ENCODE measurements at regions not wholly inside any gene's neighbourhood (a gene's known extent, or its start where the extent isn't known, plus 50 kb on each side); places are given as distances from the start of the nearest gene placed in this dataset.
"Not testable (repeated sequence)": the region's sequence is repeated elsewhere in the genome, so short reads cannot be mapped to it uniquely, and the experiment has no call there.

GRCh38 chr5:14676-15075 lies 77.3 kb upstream of the PLEKHG4B start:
- not testable (repeated sequence) for TF ChIP-seq ZFX (IDR thresholded peaks at IDR 0.05; ENCODE audit: borderline replicate concordance); CTCF (IDR thresholded peaks at IDR 0.05)

Measured in 22Rv1 (cell line).